ENCODE measurements at regions not wholly inside any gene's neighbourhood (a gene's known extent, or its start where the extent isn't known, plus 50 kb on each side); places are given as distances from the start of the nearest gene placed in this dataset.
"Not testable (repeated sequence)": the region's sequence is repeated elsewhere in the genome, so short reads cannot be mapped to it uniquely, and the experiment has no call there.

DNA sequence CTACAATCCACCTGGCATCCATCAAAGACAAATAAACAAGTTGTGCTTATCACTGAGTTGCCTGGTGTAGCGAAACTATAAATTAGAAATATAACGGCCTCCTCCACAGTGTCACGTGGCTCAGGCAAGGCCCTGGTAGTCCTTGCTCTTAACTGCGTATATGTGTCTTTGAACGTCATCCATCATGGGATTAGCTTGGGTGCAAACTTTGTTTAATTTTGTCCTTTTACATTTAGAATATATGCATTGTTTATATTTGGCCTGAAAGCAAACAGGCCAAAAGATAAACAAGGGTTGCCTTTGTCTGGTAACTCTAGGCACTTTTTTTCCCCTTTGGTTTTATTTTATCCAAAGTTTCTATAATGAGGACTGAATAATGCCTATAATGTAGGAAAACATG is 184.9 kb downstream of the KIT start:
- DNase-seq = no peak

DNA sequence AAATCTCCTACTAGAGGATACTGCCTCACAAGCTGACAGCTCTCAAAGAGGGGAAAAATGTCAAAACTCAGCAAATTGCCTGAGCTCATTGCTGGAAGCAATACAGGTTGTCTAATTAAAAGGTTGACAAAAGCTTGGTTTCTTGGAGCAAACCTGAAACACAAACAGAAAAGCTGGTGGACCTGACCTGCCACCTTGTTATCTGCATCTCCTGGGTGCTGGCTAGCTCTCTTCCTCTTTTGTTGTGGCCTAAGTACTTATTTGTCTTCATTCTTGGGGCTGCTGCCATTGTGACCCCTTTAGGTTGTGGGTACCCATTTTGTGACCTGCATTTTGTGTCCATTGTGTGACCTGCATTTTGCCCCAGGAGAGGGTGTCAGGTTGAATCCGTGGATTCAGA is 184.5 kb downstream of the KIT start:
- DNase-seq = no peak

DNA sequence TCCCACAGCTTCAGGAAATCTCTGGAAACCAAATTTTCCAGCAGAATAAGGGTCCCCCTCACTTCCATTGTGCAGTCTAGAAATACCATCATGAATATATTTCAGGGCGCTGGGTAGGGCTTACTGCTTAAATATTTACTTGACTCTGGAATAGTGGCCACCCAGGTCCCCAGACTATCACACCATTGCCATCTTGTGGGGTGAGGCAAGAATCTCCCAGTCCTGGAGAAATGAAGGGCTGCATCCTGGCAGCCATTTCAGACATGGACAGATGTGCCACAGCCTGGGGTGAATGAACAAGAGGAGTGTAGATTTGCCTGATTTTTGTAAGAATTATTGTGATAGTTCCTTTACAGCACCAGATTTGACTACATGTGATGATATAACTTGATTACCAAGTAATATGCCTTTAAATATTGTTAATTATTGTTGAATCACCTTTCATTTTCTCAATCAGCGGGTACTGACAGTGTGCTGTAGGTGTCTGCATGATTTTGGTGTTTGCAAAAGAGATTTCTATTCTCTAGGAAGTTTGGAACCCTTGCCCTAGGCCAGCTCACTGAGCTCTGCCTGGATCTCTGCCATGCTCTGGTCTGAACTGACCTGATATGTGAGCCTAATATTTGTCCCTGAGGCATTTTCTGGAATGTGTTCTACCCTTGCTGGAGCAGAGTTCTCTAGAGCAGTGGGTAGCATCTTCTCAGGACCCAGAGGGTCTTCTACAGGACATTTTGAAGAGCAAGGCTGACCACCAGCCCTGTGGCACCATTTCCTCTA is 183.4 kb downstream of the KIT start:
- no peak for DNase-seq

DNA sequence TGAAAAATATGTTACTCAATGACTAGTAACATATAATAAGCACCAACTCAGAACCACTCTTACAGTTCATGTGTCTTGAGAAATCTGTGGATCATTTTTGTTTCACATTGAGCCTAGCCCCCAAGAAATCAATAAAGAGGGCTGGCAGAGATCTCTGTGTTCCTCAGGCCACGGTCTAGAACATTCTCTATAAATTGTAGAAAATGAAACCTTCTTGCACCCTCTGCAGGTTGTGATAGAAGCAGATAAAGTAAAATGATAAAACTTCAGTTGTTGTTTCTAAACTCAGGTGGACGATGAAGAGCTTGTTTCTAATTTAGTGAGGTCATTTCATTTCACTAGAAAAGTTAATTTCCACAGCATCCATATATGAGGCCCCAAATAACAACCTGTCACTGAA is 182.7 kb downstream of the KIT start:
- DNase-seq = no peak

DNA sequence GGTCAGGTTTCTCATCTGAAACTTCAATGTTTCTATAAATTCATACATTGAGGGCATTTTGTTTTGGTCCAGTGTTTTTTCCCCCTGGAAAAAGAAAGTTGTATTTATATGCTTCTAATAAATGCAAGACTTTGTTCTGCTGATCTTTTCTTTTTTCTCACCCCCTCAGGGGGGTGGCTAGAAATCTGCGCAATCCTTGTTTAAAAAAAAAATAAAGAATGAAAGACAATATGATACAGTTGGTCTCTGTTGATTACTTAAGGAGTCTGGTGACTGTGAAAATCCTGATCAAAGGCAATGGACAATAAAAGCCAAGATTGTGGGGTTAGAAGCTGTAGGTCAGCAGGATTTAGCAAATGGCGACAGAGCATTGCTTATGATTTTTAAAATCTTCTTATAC is 180.5 kb downstream of the KIT start:
- DNase-seq = no peak

DNA sequence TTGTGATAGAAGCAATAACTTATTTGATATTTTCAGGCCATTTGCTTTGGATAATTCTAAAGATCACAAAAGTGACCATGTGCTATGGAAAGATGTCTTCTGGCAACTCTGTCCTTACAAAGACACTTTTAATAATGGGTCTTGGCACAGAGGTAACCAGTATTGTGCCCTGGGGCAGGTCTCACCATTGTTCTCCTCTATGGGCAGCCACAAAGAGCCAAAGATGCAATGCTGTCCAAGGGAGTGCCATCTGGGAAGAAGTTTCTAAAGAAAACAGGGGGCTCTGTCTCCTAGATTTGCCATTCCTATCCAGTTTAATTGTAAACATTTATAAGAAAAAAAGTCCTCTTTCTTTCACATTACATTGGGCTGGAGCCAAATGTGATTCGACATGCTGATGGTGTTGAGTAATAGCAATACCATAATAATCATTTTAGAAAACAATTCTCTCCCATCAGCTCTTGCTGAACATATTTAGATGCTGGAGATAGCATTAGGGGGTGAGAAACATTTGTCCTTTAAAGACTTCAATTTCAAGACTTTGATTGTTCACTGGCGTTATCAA is 179.9 kb downstream of the KIT start:
- no peak for DNase-seq

DNA sequence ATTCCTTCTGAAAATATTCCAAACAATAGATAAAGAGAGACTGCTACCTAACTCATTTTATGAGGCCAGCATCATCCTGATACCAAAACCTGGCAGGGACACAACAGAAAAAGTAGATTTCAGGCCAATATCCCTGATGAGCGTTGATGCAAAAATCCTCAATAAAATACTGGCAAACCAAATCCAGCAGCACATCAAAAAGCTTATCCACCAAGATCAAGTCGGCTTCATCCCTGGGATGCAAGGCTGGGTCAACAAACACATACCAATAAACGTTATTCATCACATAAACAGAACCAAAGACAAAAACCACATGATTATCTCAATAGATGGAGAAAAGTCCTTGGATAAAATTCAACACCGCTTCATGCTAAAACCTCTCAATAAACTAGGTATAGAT is 170.6 kb downstream of the KIT start:
- DNase-seq = not testable (repeated sequence)

DNA sequence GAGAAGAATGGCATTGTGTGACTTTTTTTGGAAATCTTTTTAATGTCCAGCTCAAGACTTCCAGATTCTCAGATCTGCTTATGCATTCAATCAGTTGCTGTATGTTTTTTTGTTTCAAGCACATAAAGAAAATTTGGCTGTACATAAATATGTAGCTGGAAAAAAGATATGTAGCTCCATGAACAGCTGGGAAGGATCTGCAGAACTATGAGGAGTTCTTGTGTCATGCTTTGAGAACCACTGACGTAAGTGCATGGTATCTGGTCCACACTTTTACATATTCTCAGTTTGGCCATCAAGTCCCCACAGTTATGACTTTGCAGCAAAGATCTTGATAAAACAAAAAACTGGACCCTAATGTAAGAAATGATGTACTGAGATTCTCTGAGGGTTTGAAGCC is 165.9 kb downstream of the KIT start:
- DNase-seq = no peak

DNA sequence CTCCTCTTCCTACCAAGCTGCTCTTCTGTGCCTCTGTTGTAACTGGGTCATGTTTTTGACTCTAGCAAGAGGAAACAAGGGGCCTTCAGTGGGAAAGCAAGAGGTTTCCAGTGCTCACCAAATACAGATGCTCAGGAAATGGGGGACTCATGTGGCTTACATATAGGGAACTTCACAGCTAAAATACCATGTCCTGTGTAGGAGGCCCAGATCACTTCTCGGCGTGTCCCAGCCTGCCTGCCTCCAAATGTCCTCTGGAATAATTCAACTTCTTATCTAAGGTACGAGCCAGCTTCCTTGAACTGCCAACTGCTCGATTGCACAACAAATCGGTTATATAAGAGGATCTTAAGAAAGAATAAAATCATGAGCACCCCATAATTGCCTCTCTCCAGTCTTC is 161.3 kb downstream of the KIT start:
- DNase-seq = peak; percentile 63

DNA sequence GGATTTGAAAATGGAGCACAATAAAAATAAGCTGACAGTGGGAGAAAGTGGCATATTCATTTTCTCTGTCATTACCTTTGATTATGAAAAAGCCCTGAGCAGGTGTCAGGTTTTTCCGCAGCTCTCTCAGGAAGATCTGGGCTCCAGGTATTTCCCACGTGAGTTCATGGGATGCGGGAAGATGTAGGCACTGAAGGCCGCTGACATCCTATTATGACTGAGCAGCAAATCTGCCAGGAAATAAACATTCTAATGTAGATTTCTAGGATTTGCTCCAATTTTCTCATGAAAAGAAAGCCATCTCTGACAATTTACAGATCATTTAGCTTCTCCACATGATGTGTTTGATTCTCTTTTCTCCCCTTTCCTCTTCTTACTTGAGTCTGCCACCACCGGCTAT is 160.7 kb downstream of the KIT start:
- DNase-seq = no peak

DNA sequence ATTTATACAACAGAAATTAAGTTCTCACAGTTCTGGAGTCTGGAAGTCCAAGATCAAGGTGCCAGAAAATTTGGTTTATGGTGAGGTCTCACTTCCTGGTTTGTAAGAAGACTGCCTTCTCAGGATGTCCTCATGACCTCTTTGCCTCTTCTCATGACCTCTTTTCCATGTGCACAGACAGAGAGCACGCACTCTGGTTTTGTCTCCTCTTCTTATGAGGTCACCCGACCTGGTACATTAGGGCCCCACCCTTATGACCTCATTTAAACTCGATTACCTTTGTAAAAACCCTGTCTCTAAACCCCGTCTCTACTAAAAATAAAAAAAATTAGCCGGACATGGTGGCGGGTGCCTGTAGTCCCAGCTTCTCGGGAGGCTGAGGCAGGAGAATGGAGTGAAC is 155.9 kb downstream of the KIT start:
- no peak for DNase-seq

DNA sequence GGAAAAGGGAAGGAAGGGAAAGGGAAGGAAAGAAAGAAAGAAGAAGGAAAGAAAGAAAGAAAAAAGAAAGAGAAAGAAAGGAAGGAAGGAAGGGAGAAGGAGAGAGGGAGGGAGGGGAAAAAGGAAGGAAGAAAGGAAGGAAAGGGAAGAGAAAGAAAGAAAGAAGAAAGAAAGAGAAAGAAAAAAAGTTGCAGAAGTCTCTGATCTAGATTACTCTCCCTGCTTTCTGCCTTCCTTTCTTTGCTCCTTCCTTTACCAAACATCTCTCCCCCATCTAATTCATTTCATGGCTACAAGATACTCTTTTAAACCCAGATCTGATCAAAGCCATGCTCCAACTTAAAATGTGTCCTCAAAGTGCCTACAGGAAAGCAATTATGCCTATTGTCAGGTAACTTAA is 148.6 kb downstream of the KIT start:
- no peak for DNase-seq

DNA sequence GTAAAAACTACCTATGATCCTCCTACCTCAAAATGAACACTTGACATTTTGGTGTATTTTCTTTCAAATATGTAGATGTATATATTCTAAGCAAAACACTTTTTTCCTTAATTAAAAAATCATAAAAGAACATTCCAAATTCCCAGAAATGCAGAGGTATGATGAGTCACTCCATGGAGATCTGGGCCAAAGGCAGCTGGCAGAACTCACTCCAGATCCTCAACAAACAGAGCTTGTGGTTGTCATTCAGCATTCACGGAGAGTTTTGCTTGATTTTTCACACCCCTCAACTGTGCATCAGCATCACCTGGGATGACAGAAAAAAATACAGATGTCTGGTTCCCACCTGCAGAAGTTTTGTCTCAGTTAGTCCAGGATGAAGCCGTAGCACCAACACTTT is 144.6 kb downstream of the KIT start:
- DNase-seq = no peak

DNA sequence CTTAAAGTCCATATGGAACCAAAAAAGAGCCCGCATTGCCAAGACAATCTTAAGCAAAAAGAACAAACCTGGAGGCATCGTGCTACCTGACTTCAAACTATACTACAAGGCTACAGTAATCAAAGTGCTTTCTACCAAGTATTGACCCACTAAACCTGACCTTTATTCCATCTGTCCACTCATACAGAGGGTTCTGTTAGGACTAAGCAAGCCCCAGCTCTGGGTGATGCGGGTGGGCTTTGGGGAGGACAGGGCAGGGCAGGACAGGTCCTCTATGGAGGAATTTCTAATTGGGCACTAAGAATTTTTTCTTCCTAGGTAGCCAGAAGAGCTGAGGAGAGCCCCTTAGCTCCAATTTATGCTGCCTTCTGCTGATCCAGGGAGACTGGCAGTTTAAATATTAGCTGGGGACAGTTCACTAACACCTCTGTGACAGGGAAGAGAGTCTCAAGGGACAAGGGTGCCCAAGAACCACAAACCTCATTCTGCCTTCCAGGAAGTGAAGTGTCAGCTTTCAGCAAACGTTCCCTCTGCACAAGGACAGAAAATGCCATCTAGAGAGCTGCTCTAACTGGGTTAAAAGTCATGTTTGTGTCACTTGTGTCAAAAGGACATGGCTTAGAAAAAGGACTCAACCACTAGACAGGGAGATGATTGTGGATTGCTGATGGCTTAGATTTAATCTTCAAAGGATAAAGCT is 143.2 kb downstream of the KIT start:
- DNase-seq = peak; percentile 18

DNA sequence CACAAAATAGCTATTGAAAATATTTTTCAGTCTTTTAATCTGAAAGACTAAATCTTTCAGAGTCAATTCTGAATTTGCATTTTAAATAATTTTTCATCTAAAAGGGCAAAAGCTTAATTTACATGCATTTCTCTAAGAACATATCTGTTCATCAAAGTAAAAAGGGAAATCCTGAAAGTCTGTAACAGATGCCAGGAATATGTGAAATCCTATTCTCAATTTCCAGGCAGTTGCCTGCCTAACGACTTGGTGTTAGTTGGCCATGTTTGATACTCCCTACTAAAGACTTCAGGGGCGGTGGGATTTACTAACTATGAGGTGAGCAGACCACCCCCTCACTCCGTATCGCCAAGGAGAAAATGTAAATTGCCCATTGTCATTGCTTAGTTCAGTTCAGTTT is 136.8 kb downstream of the KIT start:
- DNase-seq = no peak

DNA sequence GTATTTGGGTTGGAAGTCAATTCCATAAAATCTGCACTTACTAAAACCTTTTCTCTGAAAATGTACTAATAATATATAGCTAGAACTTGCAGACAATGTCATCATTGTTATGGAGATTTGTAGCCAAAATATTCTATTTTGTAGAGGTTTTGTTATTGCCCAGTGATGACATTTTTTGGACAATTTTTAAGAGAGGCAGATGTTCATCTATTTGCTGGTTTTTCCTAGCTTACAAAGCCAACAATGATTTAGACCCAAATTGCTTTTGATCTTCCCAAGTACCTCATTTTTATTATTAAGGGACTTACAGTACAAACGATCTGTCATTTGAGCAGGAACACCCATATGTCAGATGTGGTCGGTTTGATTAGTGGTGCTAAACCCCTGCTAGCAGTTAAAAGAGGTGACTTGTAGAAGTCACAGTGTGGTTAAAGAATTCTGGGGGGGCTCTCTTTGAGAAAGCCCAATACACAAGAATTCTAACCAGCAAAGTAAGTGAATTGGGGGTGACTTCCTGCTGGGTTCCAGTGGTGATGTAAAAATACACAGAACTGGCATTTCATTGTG is 136.2 kb downstream of the KIT start:
- DNase-seq = no peak
